Peyer's patch (tissue), 4 donors: ENCODE measurements at regions not wholly inside any gene's neighbourhood (a gene's known extent, or its start where the extent isn't known, plus 50 kb on each side); places are given as distances from the start of the nearest gene placed in this dataset.

ENCODE experiments used
- DNase-seq, 3 donors: peaks; one replicate each; pipeline ENCODE4 v3.0.0-alpha.2; 2017 to 2019
- H3K27ac ChIP-seq, 4 donors: fragments of 200-600 bp; sonication (generic); one replicate each; pipeline ENCODE4 v1.5.1; 2016 to 2019
- H3K27me3 ChIP-seq, 2 donors: fragments of 200-600 bp; sonication (generic); one replicate each; pipeline ENCODE4 v1.5.1; 2019
- H3K36me3 ChIP-seq, 3 donors: fragments of 200-600 bp; sonication (generic); one replicate each; pipeline ENCODE4 v1.5.1; 2016 to 2019
- H3K4me1 ChIP-seq, 4 donors: fragments of 200-600 bp; sonication (generic); one replicate each; pipeline ENCODE4 v1.5.1; 2016 to 2019
- H3K4me3 ChIP-seq, 4 donors: fragments of 200-600 bp; sonication (generic); 1 replicate in 3 of 4; 2 replicates in 1 of 4; pipeline ENCODE4 v1.5.1; 2016 to 2019; ENCODE audit warnings: mild to moderate bottlenecking in 1 of 4
- H3K9me3 ChIP-seq, 4 donors: fragments of 200-600 bp; sonication (generic); one replicate each; pipeline ENCODE4 v1.5.1; 2016 to 2019; ENCODE audit warnings: mild to moderate bottlenecking in 1 of 4
- POLR2A ChIP-seq, 2 donors: fragments of 450-650 bp; IDR thresholded peaks; one replicate each; pipeline ENCODE4 v1.5.1; 2017; ENCODE audit warnings: antibody characterized with exemption in 2 of 2, mild to moderate bottlenecking in 2 of 2, moderate library complexity in 2 of 2
- TF ChIP-seq, protein P1 (sequence below), 6 experiments: fragments of 450-650 bp in 4 of 6; fragments of 200-600 bp in 2 of 6; sonication (generic) in 1 of 6; IDR thresholded peaks; one replicate each; pipeline ENCODE4 v1.5.1; 2017 to 2019; ENCODE audit warnings: antibody characterized with exemption in 6 of 6, mild to moderate bottlenecking in 3 of 6, moderate library complexity in 1 of 6

DNA sequence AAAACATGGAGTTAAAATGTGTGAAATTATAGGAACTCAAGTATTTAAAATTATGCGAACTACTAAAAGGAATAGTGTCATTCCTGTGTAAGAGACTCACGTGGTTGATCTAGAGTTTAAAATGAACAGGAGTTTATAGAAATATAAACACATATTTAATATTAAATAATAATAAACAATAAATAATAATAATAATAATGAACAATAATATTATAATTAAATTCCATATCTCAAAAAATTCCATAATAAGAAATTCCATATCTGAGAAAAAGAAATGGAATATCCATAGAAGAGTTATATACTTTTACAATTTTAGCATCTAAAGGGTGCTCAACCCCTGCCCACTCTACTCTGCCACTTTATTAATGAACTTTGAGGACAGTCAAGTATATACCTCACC lies 429.6 kb downstream of the TNS3 start:
- H3K4me1 ChIP-seq, result peaks cover 0 to 12% (median 0%) of the 10 kb centered on the region in 4 donors
- no peaks in the 10 kb centered on the region for H3K36me3 ChIP-seq
- TF ChIP-seq POLR2A (IDR thresholded peaks at IDR 0.05), result no peak
- TF ChIP-seq, protein P1, sequence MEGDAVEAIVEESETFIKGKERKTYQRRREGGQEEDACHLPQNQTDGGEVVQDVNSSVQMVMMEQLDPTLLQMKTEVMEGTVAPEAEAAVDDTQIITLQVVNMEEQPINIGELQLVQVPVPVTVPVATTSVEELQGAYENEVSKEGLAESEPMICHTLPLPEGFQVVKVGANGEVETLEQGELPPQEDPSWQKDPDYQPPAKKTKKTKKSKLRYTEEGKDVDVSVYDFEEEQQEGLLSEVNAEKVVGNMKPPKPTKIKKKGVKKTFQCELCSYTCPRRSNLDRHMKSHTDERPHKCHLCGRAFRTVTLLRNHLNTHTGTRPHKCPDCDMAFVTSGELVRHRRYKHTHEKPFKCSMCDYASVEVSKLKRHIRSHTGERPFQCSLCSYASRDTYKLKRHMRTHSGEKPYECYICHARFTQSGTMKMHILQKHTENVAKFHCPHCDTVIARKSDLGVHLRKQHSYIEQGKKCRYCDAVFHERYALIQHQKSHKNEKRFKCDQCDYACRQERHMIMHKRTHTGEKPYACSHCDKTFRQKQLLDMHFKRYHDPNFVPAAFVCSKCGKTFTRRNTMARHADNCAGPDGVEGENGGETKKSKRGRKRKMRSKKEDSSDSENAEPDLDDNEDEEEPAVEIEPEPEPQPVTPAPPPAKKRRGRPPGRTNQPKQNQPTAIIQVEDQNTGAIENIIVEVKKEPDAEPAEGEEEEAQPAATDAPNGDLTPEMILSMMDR (IDR thresholded peaks at IDR 0.05), result no peak
- DNase-seq, result no peak
- no peaks in the 10 kb centered on the region for H3K27me3 ChIP-seq
- H3K27ac ChIP-seq, result no peak overlapping the region
- no peak overlapping the region for H3K4me3 ChIP-seq
- no peaks in the 10 kb centered on the region for H3K9me3 ChIP-seq

GRCh38 chr7:47150497-47151260 lies 431.2 kb downstream of the TNS3 start:
- no peaks in the 10 kb centered on the region for H3K9me3 ChIP-seq
- H3K27me3 ChIP-seq, result no peaks in the 10 kb centered on the region
- no peak for DNase-seq
- no peak overlapping the region for H3K4me3 ChIP-seq
- TF ChIP-seq, protein P1 (IDR thresholded peaks at IDR 0.05), result no peak
- no peak for TF ChIP-seq POLR2A (IDR thresholded peaks at IDR 0.05)
- no peak overlapping the region for H3K27ac ChIP-seq
- peaks cover 0 to 12% (median 0%) of the 10 kb centered on the region in 4 donors for H3K4me1 ChIP-seq
- H3K36me3 ChIP-seq, result no peaks in the 10 kb centered on the region

DNA sequence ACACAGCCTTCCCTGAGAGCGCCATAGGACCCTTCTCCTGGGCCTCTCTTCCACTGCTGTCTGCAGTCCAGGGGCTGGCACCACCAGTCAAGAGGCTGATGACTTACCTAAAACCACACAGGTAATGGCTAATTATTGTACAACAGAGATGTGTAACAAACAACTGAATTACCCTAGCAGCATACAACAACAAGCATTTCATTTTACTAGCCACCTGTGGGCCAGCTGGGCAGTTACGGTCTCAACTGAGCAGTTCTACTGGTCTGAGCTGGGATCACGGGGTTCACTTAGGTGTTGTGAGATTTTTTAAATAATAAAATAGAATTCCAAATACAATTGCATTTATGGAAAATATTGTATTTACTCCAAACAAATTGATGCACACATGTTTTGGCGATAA lies 431.9 kb downstream of the TNS3 start:
- no peak for DNase-seq
- Histone ChIP-seq H3K9me3 (no peaks in the 10 kb centered on the region), H3K36me3 (no peaks in the 10 kb centered on the region), H3K4me3 (no peak overlapping the region), H3K27ac (no peak overlapping the region), H3K27me3 (no peaks in the 10 kb centered on the region), H3K4me1 (peaks cover 0 to 12% (median 0%) of the 10 kb centered on the region in 4 donors)
- TF ChIP-seq POLR2A (IDR thresholded peaks at IDR 0.05), result no peak
- TF ChIP-seq, protein P1 (IDR thresholded peaks at IDR 0.05), result no peak

DNA sequence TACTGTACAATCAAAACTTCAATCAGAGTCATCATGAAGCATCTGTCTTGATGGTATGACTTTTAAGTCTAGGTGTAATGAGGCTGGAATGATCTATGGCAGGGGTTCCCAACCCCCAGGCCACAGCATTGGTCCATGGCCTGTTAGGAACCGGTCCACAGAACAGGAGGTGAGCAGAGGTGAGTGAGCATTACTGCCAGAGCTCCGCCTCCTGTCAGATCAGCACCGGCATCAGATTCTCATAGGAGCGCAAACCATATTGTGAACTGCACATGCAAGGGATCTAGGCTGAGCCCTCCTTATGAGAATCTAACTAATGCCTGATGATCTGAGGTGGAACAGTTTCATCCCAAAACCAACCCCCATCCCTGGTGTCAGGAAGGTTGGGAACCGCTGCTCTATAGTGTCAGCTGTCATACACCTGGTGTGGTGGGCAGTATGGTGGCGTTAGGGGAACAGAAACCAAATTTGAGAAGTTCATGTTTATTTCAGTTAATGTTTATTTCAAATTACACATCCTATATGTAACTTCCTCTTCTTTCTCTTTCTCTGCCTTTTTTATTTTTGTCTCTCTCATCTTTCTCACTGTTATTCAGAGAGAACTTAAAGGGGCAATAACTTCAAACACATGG lies 432.6 kb downstream of the TNS3 start:
- no peaks in the 10 kb centered on the region for H3K27me3 ChIP-seq
- TF ChIP-seq, protein P1 (IDR thresholded peaks at IDR 0.05), result no peak
- TF ChIP-seq POLR2A (IDR thresholded peaks at IDR 0.05), result no peak
- H3K27ac ChIP-seq, result no peak overlapping the region
- no peaks in the 10 kb centered on the region for H3K9me3 ChIP-seq
- H3K4me3 ChIP-seq, result peak overlapping the region in 1 of 4 donors; percentile 2
- H3K36me3 ChIP-seq, result no peaks in the 10 kb centered on the region
- peaks cover 0 to 10% (median 0%) of the 10 kb centered on the region in 4 donors for H3K4me1 ChIP-seq
- peak in 1 of 3 donors; percentile 31 for DNase-seq

- Histone ChIP-seq H3K4me3 (no peak overlapping the region), H3K9me3 (no peaks in the 10 kb centered on the region), H3K27ac (no peak overlapping the region), H3K4me1 (peaks cover 0 to 6% (median 0%) of the 10 kb centered on the region in 4 donors), H3K27me3 (no peaks in the 10 kb centered on the region), H3K36me3 (no peaks in the 10 kb centered on the region)
- no peak for DNase-seq
- TF ChIP-seq, protein P1 (IDR thresholded peaks at IDR 0.05), result no peak
- TF ChIP-seq POLR2A (IDR thresholded peaks at IDR 0.05), result no peak
Observed at GRCh38 chr7:47148536-47149207, 433.2 kb downstream of the TNS3 start.
